ENCODE measurements at regions not wholly inside any gene's neighbourhood (a gene's known extent, or its start where the extent isn't known, plus 50 kb on each side); places are given as distances from the start of the nearest gene placed in this dataset.
"Not testable (repeated sequence)": the region's sequence is repeated elsewhere in the genome, so short reads cannot be mapped to it uniquely, and the experiment has no call there.

DNA sequence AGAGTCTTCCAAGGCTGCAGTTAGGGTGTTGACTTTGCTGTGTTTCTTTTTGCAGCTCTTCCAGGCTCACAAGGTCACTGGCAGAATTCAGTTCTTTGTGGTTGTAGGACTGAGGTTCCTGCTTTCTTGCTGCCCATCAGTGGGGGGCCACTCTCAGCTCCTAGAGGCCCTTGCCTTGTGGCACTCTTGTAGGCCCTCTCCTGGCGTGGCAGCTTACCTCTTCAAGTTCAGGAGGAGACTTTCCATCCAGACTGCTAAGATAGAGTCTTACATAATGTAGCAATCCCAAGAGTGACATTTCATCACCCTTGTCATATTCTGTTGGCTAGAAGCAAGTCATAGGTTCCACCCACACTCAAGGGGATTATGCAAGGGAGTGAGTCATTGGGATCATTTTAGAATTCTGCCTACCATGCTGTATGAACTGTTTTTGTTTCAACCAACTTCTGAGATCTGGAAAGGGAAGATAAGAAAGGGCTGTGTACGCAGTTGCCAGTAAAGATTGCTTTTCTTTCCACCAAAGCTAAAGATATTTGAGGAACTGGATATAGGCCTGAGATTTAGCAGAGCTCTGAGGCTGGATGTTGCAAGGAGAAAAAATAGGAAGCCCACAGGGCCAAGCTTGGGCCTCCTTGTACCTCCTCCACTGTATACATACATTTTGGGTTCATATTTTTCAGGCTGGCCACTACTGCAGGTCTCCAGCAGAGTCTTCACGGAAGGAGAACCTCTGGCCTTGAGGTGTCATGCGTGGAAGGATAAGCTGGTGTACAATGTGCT, 91.8 kb downstream of the FAM72C start:
- not testable (repeated sequence) for TF ChIP-seq CTCF (IDR thresholded peaks at IDR 0.05); RCOR1 (IDR thresholded peaks at IDR 0.05; ENCODE audit: low read depth, low read length); RFX5 (IDR thresholded peaks at IDR 0.05); JUN (IDR thresholded peaks at IDR 0.05); SREBF2 (IDR thresholded peaks at IDR 0.05)

Data from A549 (cell line).